ENCODE measurements at regions not wholly inside any gene's neighbourhood (a gene's known extent, or its start where the extent isn't known, plus 50 kb on each side); places are given as distances from the start of the nearest gene placed in this dataset.
A peak's percentile ranks its signal among the peaks of the same experiment; 100 is the strongest.

GRCh38 chr2:35714883-35715282 lies 640.7 kb upstream of the CRIM1 start:
- Histone ChIP-seq H3K36me3 (ENCODE audit: control insufficient read depth in 2 of 4, insufficient read depth in 4 of 4, low read length in 3 of 4) (no peaks in the 10 kb centered on the region), H3K18ac (ENCODE audit: extremely low read depth, low read length) (no peak overlapping the region), H3K79me1 (ENCODE audit: low read depth, low read length) (no peaks in the 10 kb centered on the region), H2AFZ (ENCODE audit: low read length) (no peak overlapping the region), H3K23me2 (ENCODE audit: low read depth, low read length) (no peaks in the 10 kb centered on the region), H3K4me3 (ENCODE audit: extremely low read depth in 1 of 4, insufficient read depth in 2 of 4, low read depth in 3 of 4, low read length in 4 of 4) (no peak overlapping the region), H3K9ac (replicated peaks in 1 of 4; ENCODE audit: extremely low read depth in 1 of 4, low read depth in 3 of 4, low read length in 3 of 4) (no peak overlapping the region), H3K4ac (replicated peaks; ENCODE audit: insufficient read length, low read depth, low read length) (no peak overlapping the region), H2BK5ac (ENCODE audit: low read depth, low read length) (no peak overlapping the region), H4K5ac (ENCODE audit: insufficient read length, low read depth, low read length) (no peak overlapping the region), H3K56ac (replicated peaks; ENCODE audit: insufficient read length, low read depth, low read length) (no peak overlapping the region), H3K14ac (ENCODE audit: insufficient read length) (no peak overlapping the region), H4K91ac (replicated peaks; ENCODE audit: insufficient read length, low read length) (no peak overlapping the region), H2BK120ac (replicated peaks; ENCODE audit: low read depth, low read length) (no peak overlapping the region), H3K27ac (ENCODE audit: low read depth, low read length) (no peak overlapping the region), H4K8ac (ENCODE audit: extremely low read depth, insufficient read depth, low read length) (no peak overlapping the region), H3K4me2 (ENCODE audit: insufficient read depth in 1 of 2, low read depth in 2 of 2, low read length in 2 of 2) (no peak overlapping the region), H3K4me1 (replicated peaks in 1 of 4; ENCODE audit: control insufficient read depth in 3 of 4, insufficient read depth in 4 of 4, low read length in 3 of 4) (no peaks in the 10 kb centered on the region), H3K23ac (ENCODE audit: insufficient read length) (no peak overlapping the region), H3K27me3 (replicated peaks in 1 of 4; ENCODE audit: control insufficient read depth in 3 of 4, extremely low read depth in 1 of 4, insufficient read depth in 3 of 4, low read length in 3 of 4) (no peaks in the 10 kb centered on the region), H2BK15ac (ENCODE audit: low read length) (no peak overlapping the region), H2BK20ac (ENCODE audit: low read length) (no peak overlapping the region), H4K20me1 (replicated peaks in 1 of 2; ENCODE audit: control insufficient read depth in 1 of 2, insufficient read depth in 2 of 2, low read length in 2 of 2) (no peaks in the 10 kb centered on the region), H2AK5ac (ENCODE audit: low read depth, low read length) (no peak overlapping the region), H3K79me2 (ENCODE audit: control insufficient read depth in 1 of 2, insufficient read depth in 2 of 2, low read length in 2 of 2) (no peaks in the 10 kb centered on the region), H2BK12ac (ENCODE audit: low read depth, low read length) (no peak overlapping the region), H3K9me3 (ENCODE audit: insufficient read depth in 2 of 2, low read depth in 1 of 2, low read length in 1 of 2) (no peaks in the 10 kb centered on the region)
- ChIA-PET CTCF (ENCODE audit: partially characterized antibody) (no interaction called here), POLR2A (ENCODE audit: partially characterized antibody) (no interaction called here)
- FAIRE-seq: no peak
- WGBS, 2 experiments (ENCODE audit: extremely low coverage in 1 of 2, insufficient coverage in 1 of 2, insufficient read length in 1 of 2, insufficient replicate concordance in 2 of 2, low coverage in 1 of 2, low lambda C conversion rate in 2 of 2, missing lambda C conversion rate in 1 of 2): 92% methylated on average over 3 of the region's 3 CpGs; no CpG with 5 or more reads in 1 of the 2 experiments
- DNase-seq (ENCODE audit: low read depth in 1 of 2, low spot score in 2 of 2): no peak
- TF ChIP-seq CEBPB (IDR thresholded peaks at IDR 0.05; ENCODE audit: low read depth, low read length) (peak; percentile 41; the same call in 1 of the 2 replicates), SP1 (IDR thresholded peaks at IDR 0.05; ENCODE audit: low read depth, low read length) (no peak), POU5F1 (IDR thresholded peaks at IDR 0.05; ENCODE audit: low read depth, low read length) (no peak)
- TF ChIP-seq, protein P1, sequence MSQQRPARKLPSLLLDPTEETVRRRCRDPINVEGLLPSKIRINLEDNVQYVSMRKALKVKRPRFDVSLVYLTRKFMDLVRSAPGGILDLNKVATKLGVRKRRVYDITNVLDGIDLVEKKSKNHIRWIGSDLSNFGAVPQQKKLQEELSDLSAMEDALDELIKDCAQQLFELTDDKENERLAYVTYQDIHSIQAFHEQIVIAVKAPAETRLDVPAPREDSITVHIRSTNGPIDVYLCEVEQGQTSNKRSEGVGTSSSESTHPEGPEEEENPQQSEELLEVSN (IDR thresholded peaks at IDR 0.05): no peak

Measured in H1 (cell line).